ENCODE measurements at regions not wholly inside any gene's neighbourhood (a gene's known extent, or its start where the extent isn't known, plus 50 kb on each side); places are given as distances from the start of the nearest gene placed in this dataset.
"Not testable (repeated sequence)": the region's sequence is repeated elsewhere in the genome, so short reads cannot be mapped to it uniquely, and the experiment has no call there.

GRCh38 chr10:31669357-31669756, 259.3 kb downstream of the ARHGAP12 start:
- Histone ChIP-seq H3K4me3 (ENCODE audit: low read depth, low read length) (no peak overlapping the region), H3K4me1 (ENCODE audit: control insufficient read depth, insufficient read depth, low read length) (no peaks in the 10 kb centered on the region), H3K27ac (ENCODE audit: low read depth, low read length) (peak overlapping the region; percentile 73), H3K27me3 (ENCODE audit: control insufficient read depth, insufficient read depth, low read length) (no peaks in the 10 kb centered on the region), H3K9me3 (ENCODE audit: control insufficient read depth, insufficient read depth, low read length) (peaks cover 3% of the 10 kb centered on the region), H3K36me3 (ENCODE audit: control insufficient read depth, insufficient read depth, low read length) (no peaks in the 10 kb centered on the region)
- peak in 3 of 6 donors; percentile 56 to 93 (median 66) for DNase-seq (ENCODE audit: low read depth in 4 of 6, low spot score in 6 of 6)
- 0% methylated on average over 1 of the region's 1 CpG for WGBS (ENCODE audit: insufficient coverage)

DNA sequence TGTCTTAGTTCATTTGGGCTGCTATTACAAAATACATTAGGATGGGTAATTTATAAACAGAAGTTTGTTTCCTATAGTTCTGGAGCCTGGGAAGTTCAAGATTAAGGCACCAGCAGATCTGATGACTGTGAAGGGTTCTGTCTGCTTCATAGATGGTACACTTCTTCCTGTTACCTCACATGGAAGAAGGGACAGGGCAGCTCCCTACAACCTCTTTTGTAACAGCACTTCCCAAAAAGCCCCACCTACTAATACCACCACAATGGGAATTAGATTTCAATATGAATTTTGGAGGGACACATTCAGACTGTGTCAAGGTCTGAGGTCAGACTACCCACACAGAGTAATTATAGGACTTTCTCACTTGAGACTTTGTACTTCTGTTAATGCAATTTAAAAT, 260.3 kb downstream of the ARHGAP12 start:
- no peak overlapping the region for H3K27ac ChIP-seq (ENCODE audit: low read depth, low read length)
- H3K4me1 ChIP-seq (ENCODE audit: control insufficient read depth, insufficient read depth, low read length) = no peaks in the 10 kb centered on the region
- no peaks in the 10 kb centered on the region for H3K36me3 ChIP-seq (ENCODE audit: control insufficient read depth, insufficient read depth, low read length)
- no peak for DNase-seq (ENCODE audit: low read depth in 4 of 6, low spot score in 6 of 6)
- no peaks in the 10 kb centered on the region for H3K27me3 ChIP-seq (ENCODE audit: control insufficient read depth, insufficient read depth, low read length)
- peaks cover 3% of the 10 kb centered on the region for H3K9me3 ChIP-seq (ENCODE audit: control insufficient read depth, insufficient read depth, low read length)
- no peak overlapping the region for H3K4me3 ChIP-seq (ENCODE audit: low read depth, low read length)

DNA sequence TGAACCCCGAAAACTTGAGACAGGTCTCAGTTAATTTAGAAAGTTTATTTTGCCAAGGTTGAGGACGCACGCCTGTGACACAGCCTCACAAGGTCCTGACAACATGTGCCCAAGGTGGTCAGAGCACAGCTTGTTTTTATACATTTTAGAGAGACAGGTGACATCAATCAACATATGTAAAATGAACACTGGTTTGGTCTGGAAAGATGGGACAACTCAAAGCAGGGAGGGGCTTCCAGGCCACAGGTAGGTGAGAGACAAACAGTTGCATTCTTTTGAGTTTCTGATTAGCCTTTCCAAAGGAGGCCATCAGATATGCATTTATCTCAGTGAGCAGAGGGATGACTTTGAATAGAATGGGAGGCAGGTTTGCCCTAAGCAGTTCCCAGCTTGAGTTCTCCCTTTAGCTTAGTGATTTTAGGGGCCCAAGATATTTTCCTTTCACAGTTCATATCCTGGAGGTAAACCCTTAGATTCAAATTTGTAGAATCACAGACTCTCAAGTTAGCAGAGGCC, 262.8 kb downstream of the ARHGAP12 start:
- not testable (repeated sequence) for H3K4me3 ChIP-seq (ENCODE audit: low read depth, low read length); H3K27ac ChIP-seq (ENCODE audit: low read depth, low read length); H3K4me1 ChIP-seq (ENCODE audit: control insufficient read depth, insufficient read depth, low read length); H3K9me3 ChIP-seq (ENCODE audit: control insufficient read depth, insufficient read depth, low read length); H3K27me3 ChIP-seq (ENCODE audit: control insufficient read depth, insufficient read depth, low read length); DNase-seq (ENCODE audit: low read depth in 4 of 6, low spot score in 6 of 6); H3K36me3 ChIP-seq (ENCODE audit: control insufficient read depth, insufficient read depth, low read length)
- WGBS (ENCODE audit: insufficient coverage) = 100% methylated on average over 3 of the region's 3 CpGs

DNA sequence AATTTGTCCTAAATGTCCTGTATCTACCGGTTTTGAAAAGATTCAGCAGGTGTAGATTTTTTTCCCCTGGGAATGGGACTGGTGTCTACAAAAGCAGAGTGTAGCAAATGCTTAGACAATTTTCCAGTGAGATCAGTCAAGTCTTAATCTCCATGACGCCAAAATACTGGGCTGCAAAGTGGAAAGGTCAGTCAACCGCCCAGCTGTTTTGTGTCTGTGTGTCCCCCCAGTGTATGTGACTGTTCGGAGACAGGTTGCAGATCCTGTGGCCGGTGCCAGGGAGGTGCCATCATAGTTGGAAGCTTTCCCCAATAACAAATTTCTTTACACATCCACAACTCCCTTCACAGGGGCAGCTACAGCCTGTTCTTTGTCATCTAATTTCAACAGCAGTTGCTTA, 263.8 kb downstream of the ARHGAP12 start:
- WGBS (ENCODE audit: insufficient coverage) = 66% methylated on average over 3 of the region's 5 CpGs
- DNase-seq (ENCODE audit: low read depth in 4 of 6, low spot score in 6 of 6) = peak in 1 of 6 donors; percentile 15
- H3K27me3 ChIP-seq (ENCODE audit: control insufficient read depth, insufficient read depth, low read length) = no peaks in the 10 kb centered on the region
- no peaks in the 10 kb centered on the region for H3K9me3 ChIP-seq (ENCODE audit: control insufficient read depth, insufficient read depth, low read length)
- H3K4me1 ChIP-seq (ENCODE audit: control insufficient read depth, insufficient read depth, low read length) = no peaks in the 10 kb centered on the region
- no peak overlapping the region for H3K27ac ChIP-seq (ENCODE audit: low read depth, low read length)
- H3K4me3 ChIP-seq (ENCODE audit: low read depth, low read length) = no peak overlapping the region
- H3K36me3 ChIP-seq (ENCODE audit: control insufficient read depth, insufficient read depth, low read length) = no peaks in the 10 kb centered on the region

DNA sequence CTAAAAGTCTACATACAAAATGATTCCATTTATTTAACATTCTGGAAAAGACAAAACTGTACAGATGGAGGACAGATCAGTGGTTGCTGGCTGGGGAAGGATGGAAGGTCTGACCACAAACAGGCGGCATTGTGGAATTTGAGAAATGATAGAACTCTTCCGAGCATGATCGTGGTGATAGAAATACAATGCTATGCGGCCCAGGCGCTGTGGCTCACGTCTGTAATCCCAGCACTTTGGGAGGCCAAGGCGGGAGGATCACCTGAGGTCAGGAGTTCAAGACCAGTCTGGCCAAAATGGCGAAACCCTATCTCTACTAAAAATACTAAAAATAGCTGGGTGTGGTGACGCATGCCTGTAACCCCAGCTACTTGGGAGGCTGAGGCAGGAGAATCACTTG, 264.6 kb downstream of the ARHGAP12 start:
- H3K4me1 ChIP-seq (ENCODE audit: control insufficient read depth, insufficient read depth, low read length); H3K27ac ChIP-seq (ENCODE audit: low read depth, low read length); DNase-seq (ENCODE audit: low read depth in 4 of 6, low spot score in 6 of 6); H3K4me3 ChIP-seq (ENCODE audit: low read depth, low read length); H3K27me3 ChIP-seq (ENCODE audit: control insufficient read depth, insufficient read depth, low read length); H3K9me3 ChIP-seq (ENCODE audit: control insufficient read depth, insufficient read depth, low read length); H3K36me3 ChIP-seq (ENCODE audit: control insufficient read depth, insufficient read depth, low read length): not testable (repeated sequence)
- 96% methylated on average over 8 of the region's 9 CpGs for WGBS (ENCODE audit: insufficient coverage)

DNA sequence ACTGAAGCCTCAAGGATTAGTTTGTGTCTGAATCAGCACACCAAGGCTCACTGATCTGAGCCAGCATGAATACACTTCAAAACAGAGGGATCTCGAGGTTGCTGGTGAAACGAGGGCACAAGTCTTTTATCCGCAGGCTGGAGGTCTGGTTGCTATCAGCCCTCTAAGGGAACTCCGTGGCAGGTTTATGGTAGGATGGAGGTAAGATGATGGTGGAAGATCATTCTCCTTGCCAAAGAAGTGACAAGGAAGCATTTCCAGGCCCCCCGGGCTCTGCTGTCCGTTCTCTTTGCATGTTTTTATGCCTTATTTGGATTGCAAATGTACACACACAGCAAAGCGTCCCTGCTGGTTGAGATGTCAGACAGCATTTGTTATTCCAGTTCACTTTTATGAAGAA, 268.3 kb downstream of the ARHGAP12 start:
- Histone ChIP-seq H3K4me1 (ENCODE audit: control insufficient read depth, insufficient read depth, low read length) (no peaks in the 10 kb centered on the region), H3K36me3 (ENCODE audit: control insufficient read depth, insufficient read depth, low read length) (no peaks in the 10 kb centered on the region), H3K27me3 (ENCODE audit: control insufficient read depth, insufficient read depth, low read length) (no peaks in the 10 kb centered on the region), H3K27ac (ENCODE audit: low read depth, low read length) (no peak overlapping the region), H3K4me3 (ENCODE audit: low read depth, low read length) (no peak overlapping the region), H3K9me3 (ENCODE audit: control insufficient read depth, insufficient read depth, low read length) (no peaks in the 10 kb centered on the region)
- DNase-seq (ENCODE audit: low read depth in 4 of 6, low spot score in 6 of 6) = peak in 2 of 6 donors; percentile 40 to 48
- WGBS (ENCODE audit: insufficient coverage) = 20% methylated on average over 6 of the region's 7 CpGs

- 80% methylated on average over 4 of the region's 4 CpGs for WGBS (ENCODE audit: insufficient coverage)
Observed at GRCh38 chr10:31659665-31660064, 269.0 kb downstream of the ARHGAP12 start.

GRCh38 chr10:31657434-31657872, 271.2 kb downstream of the ARHGAP12 start:
- Histone ChIP-seq H3K4me1 (ENCODE audit: control insufficient read depth, insufficient read depth, low read length) (no peaks in the 10 kb centered on the region), H3K36me3 (ENCODE audit: control insufficient read depth, insufficient read depth, low read length) (no peaks in the 10 kb centered on the region), H3K4me3 (ENCODE audit: low read depth, low read length) (no peak overlapping the region), H3K9me3 (ENCODE audit: control insufficient read depth, insufficient read depth, low read length) (no peaks in the 10 kb centered on the region), H3K27ac (ENCODE audit: low read depth, low read length) (no peak overlapping the region), H3K27me3 (ENCODE audit: control insufficient read depth, insufficient read depth, low read length) (no peaks in the 10 kb centered on the region)
- no peak for DNase-seq (ENCODE audit: low read depth in 4 of 6, low spot score in 6 of 6)
- no CpG with 5 or more reads among the region's 2 CpGs for WGBS (ENCODE audit: insufficient coverage)

More at GRCh38 chr10:31659665-31660064, 269.0 kb downstream of the ARHGAP12 start:
- Histone ChIP-seq H3K27ac (ENCODE audit: low read depth, low read length) (no peak overlapping the region), H3K4me1 (ENCODE audit: control insufficient read depth, insufficient read depth, low read length) (no peaks in the 10 kb centered on the region), H3K27me3 (ENCODE audit: control insufficient read depth, insufficient read depth, low read length) (no peaks in the 10 kb centered on the region), H3K4me3 (ENCODE audit: low read depth, low read length) (no peak overlapping the region), H3K36me3 (ENCODE audit: control insufficient read depth, insufficient read depth, low read length) (no peaks in the 10 kb centered on the region), H3K9me3 (ENCODE audit: control insufficient read depth, insufficient read depth, low read length) (no peaks in the 10 kb centered on the region)
- DNase-seq (ENCODE audit: low read depth in 4 of 6, low spot score in 6 of 6) = no peak

GRCh38 chr10:31656851-31657433, 271.7 kb downstream of the ARHGAP12 start:
- H3K27ac ChIP-seq (ENCODE audit: low read depth, low read length) = peak overlapping the region; percentile 38
- peak in 1 of 6 donors; percentile 37 for DNase-seq (ENCODE audit: low read depth in 4 of 6, low spot score in 6 of 6)
- no CpG with 5 or more reads among the region's 1 CpG for WGBS (ENCODE audit: insufficient coverage)

DNA sequence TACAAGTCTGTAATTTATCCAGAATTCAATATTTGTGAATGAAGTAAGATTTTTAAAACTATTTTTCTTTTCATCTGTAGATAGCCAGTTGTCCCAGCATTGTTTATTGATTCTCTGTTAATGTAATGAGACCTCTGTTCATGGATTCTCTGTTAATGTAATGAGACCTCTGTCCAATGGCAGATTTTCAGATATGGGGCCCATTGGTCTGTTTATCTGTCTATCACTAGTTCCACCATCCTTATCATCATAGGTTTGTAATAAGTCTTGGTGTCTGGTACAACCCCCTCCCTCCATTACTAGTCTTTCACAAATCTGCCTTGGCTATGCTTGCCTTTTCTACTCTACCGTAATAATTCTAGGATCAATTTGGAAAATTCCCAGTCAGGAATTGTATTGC, 276.6 kb downstream of the ARHGAP12 start:
- DNase-seq (ENCODE audit: low read depth in 4 of 6, low spot score in 6 of 6) = no peak
- no peak overlapping the region for H3K27ac ChIP-seq (ENCODE audit: low read depth, low read length)
- WGBS (ENCODE audit: insufficient coverage) = no CpG with 5 or more reads among the region's 1 CpG
- H3K36me3 ChIP-seq (ENCODE audit: control insufficient read depth, insufficient read depth, low read length) = no peaks in the 10 kb centered on the region
- no peaks in the 10 kb centered on the region for H3K27me3 ChIP-seq (ENCODE audit: control insufficient read depth, insufficient read depth, low read length)
- H3K9me3 ChIP-seq (ENCODE audit: control insufficient read depth, insufficient read depth, low read length) = no peaks in the 10 kb centered on the region
- no peak overlapping the region for H3K4me3 ChIP-seq (ENCODE audit: low read depth, low read length)
- no peaks in the 10 kb centered on the region for H3K4me1 ChIP-seq (ENCODE audit: control insufficient read depth, insufficient read depth, low read length)

More at GRCh38 chr10:31656851-31657433, 271.7 kb downstream of the ARHGAP12 start:
- Histone ChIP-seq H3K27me3 (ENCODE audit: control insufficient read depth, insufficient read depth, low read length) (no peaks in the 10 kb centered on the region), H3K4me3 (ENCODE audit: low read depth, low read length) (no peak overlapping the region), H3K36me3 (ENCODE audit: control insufficient read depth, insufficient read depth, low read length) (no peaks in the 10 kb centered on the region), H3K9me3 (ENCODE audit: control insufficient read depth, insufficient read depth, low read length) (no peaks in the 10 kb centered on the region), H3K4me1 (ENCODE audit: control insufficient read depth, insufficient read depth, low read length) (no peaks in the 10 kb centered on the region)
